SHP77 treated with DMSO at 0.1 percent for 48 hours (cell line): ENCODE measurements at regions not wholly inside any gene's neighbourhood (a gene's known extent, or its start where the extent isn't known, plus 50 kb on each side); places are given as distances from the start of the nearest gene placed in this dataset.
"Not testable (repeated sequence)": the region's sequence is repeated elsewhere in the genome, so short reads cannot be mapped to it uniquely, and the experiment has no call there.

ENCODE experiments used
- DNase-seq: peaks from one replicate; lab custom pipeline; 2025; lab: John Stamatoyannopoulos, UW

GRCh38 chr5:61215996-61216395 lies 53.7 kb upstream of the SMIM15 start:
- DNase-seq, result no peak

- no peak for DNase-seq
Observed at GRCh38 chr5:61216741-61217140, 54.5 kb upstream of the SMIM15 start.

GRCh38 chr5:61217214-61217613 lies 54.9 kb upstream of the SMIM15 start:
- DNase-seq, result no peak

- no peak for DNase-seq
Observed at GRCh38 chr5:61228229-61228628, 66.0 kb upstream of the SMIM15 start.

- peak; percentile 14 for DNase-seq
Observed at GRCh38 chr5:61228691-61229280, 66.5 kb upstream of the SMIM15 start.

GRCh38 chr5:61229416-61229815 lies 67.1 kb upstream of the SMIM15 start:
- no peak for DNase-seq

- DNase-seq, result no peak
Observed at GRCh38 chr5:61230492-61230891, 68.2 kb upstream of the SMIM15 start.

GRCh38 chr5:61231813-61232212 lies 69.5 kb upstream of the SMIM15 start:
- no peak for DNase-seq

- no peak for DNase-seq
Observed at GRCh38 chr5:61232490-61233050, 70.3 kb upstream of the SMIM15 start.

GRCh38 chr5:61234019-61234418 lies 71.8 kb upstream of the SMIM15 start:
- no peak for DNase-seq

GRCh38 chr5:61236715-61237114 lies 74.4 kb upstream of the SMIM15 start:
- not testable (repeated sequence) for DNase-seq

GRCh38 chr5:61245486-61245885 lies 83.2 kb upstream of the SMIM15 start:
- DNase-seq, result no peak

GRCh38 chr5:61245936-61246335 lies 83.7 kb upstream of the SMIM15 start:
- DNase-seq, result no peak

GRCh38 chr5:61246768-61247307 lies 84.6 kb upstream of the SMIM15 start:
- no peak for DNase-seq

- DNase-seq, result no peak
Observed at GRCh38 chr5:61251874-61252642, 80.0 kb upstream of the ZSWIM6 start.

- DNase-seq, result no peak
Observed at GRCh38 chr5:61252643-61252925, 79.5 kb upstream of the ZSWIM6 start.

GRCh38 chr5:61253547-61253946 lies 78.5 kb upstream of the ZSWIM6 start:
- DNase-seq, result no peak

- DNase-seq, result no peak
Observed at GRCh38 chr5:61254969-61255555, 77.0 kb upstream of the ZSWIM6 start.

GRCh38 chr5:61256474-61256873 lies 75.6 kb upstream of the ZSWIM6 start:
- no peak for DNase-seq

- DNase-seq, result no peak
Observed at GRCh38 chr5:61257421-61257820, 74.6 kb upstream of the ZSWIM6 start.

GRCh38 chr5:61261136-61261535 lies 70.9 kb upstream of the ZSWIM6 start:
- DNase-seq, result no peak

- DNase-seq, result no peak
Observed at GRCh38 chr5:61262080-61262479, 70.0 kb upstream of the ZSWIM6 start.

GRCh38 chr5:61263072-61263471 lies 69.0 kb upstream of the ZSWIM6 start:
- DNase-seq, result no peak
